H1 (cell line): ENCODE measurements at regions not wholly inside any gene's neighbourhood (a gene's known extent, or its start where the extent isn't known, plus 50 kb on each side); places are given as distances from the start of the nearest gene placed in this dataset.

ENCODE experiments used
- CTCF ChIA-PET: fragments of 300-600 bp; sonication (Branson Sonifier 250); formaldehyde crosslinking; loops from one replicate; lab custom pipeline; 2021; ENCODE audit not compliant: partially characterized antibody; lab: Charles Lee
- POLR2A ChIA-PET: fragments of 300-600 bp; sonication (Branson Sonifier 250); formaldehyde crosslinking; loops from one replicate; lab custom pipeline; 2021; ENCODE audit warnings: inconsistent platforms; ENCODE audit not compliant: partially characterized antibody; lab: Charles Lee
- DNase-seq, 2 experiments: peaks; one replicate each; pipeline versions ENCODE4 v3.0.0 to v3.0.0-alpha.2; 2010 to 2022; ENCODE audit warnings: low spot score in 2 of 2, low read depth in 1 of 2, mixed read lengths in 1 of 2
- FAIRE-seq: peaks from 2 replicates; lab custom pipeline; 2011; peaks lifted over from hg19 to GRCh38; lab: Jason Lieb, UNC
- H2AFZ ChIP-seq: 2 replicates; pipeline ENCODE4 v1.8.1; 2012; ENCODE audit warnings: low read length, inconsistent platforms
- H2AK5ac ChIP-seq: 2 replicates; pipeline ENCODE4 v1.6.1; 2013; ENCODE audit warnings: low read depth, low read length
- H2BK120ac ChIP-seq: replicated peaks from 2 replicates; pipeline ENCODE3; 2013; ENCODE audit warnings: low read depth, low read length, inconsistent platforms
- H2BK12ac ChIP-seq: 2 replicates; pipeline ENCODE4 v1.6.1; 2013; ENCODE audit warnings: low read depth, low read length
- H2BK15ac ChIP-seq: 2 replicates; pipeline ENCODE4 v1.6.1; 2013; ENCODE audit warnings: low read length
- H2BK20ac ChIP-seq: 2 replicates; pipeline ENCODE4 v1.6.1; 2013; ENCODE audit warnings: low read length
- H2BK5ac ChIP-seq: 2 replicates; pipeline ENCODE4 v1.6.1; 2013; ENCODE audit warnings: low read depth, low read length
- H3K14ac ChIP-seq: 2 replicates; pipeline ENCODE4 v1.6.1; 2013; ENCODE audit warnings: inconsistent platforms; ENCODE audit not compliant: insufficient read length
- H3K18ac ChIP-seq: 2 replicates; pipeline ENCODE4 v1.6.1; 2013; ENCODE audit warnings: low read length; ENCODE audit errors: extremely low read depth
- H3K23ac ChIP-seq: 2 replicates; pipeline ENCODE4 v1.6.1; 2013; ENCODE audit warnings: inconsistent platforms; ENCODE audit not compliant: insufficient read length
- H3K23me2 ChIP-seq: 2 replicates; pipeline ENCODE4 v1.6.1; 2013; ENCODE audit warnings: low read depth, low read length
- H3K27ac ChIP-seq: 2 replicates; pipeline ENCODE4 v1.6.1; 2011; ENCODE audit warnings: low read depth, low read length, inconsistent platforms
- H3K27me3 ChIP-seq, 4 experiments: replicated peaks in 1 of 4; 1 replicate in 1 of 4; 2 replicates in 3 of 4; pipeline versions ENCODE4 v1.6.1 to v1.8.1; 2011 to 2013; ENCODE audit warnings: low read length in 3 of 4, mild to moderate bottlenecking in 3 of 4, inconsistent platforms in 2 of 4, mixed read lengths in 2 of 4, moderate library complexity in 1 of 4; ENCODE audit not compliant: control insufficient read depth in 3 of 4, insufficient read depth in 3 of 4; ENCODE audit errors: extremely low read depth in 1 of 4
- H3K36me3 ChIP-seq, 4 experiments: 2 replicates each; pipeline versions ENCODE4 v1.6.1 to v1.8.1; 2011 to 2013; ENCODE audit warnings: mild to moderate bottlenecking in 4 of 4, low read length in 3 of 4, moderate library complexity in 2 of 4, control low read depth in 1 of 4, inconsistent platforms in 1 of 4; ENCODE audit not compliant: insufficient read depth in 4 of 4, control insufficient read depth in 2 of 4
- H3K4ac ChIP-seq: replicated peaks from 2 replicates; pipeline ENCODE3; 2013; ENCODE audit warnings: low read length, low read depth, mixed read lengths, inconsistent platforms; ENCODE audit not compliant: insufficient read length
- H3K4me1 ChIP-seq, 4 experiments: replicated peaks in 1 of 4; 1 replicate in 1 of 4; 2 replicates in 3 of 4; pipeline versions ENCODE4 v1.6.1 to v1.8.1; 2011 to 2013; ENCODE audit warnings: low read length in 3 of 4, inconsistent platforms in 2 of 4, mixed read lengths in 1 of 4; ENCODE audit not compliant: insufficient read depth in 4 of 4, control insufficient read depth in 3 of 4
- H3K4me2 ChIP-seq, 2 experiments: 2 replicates each; pipeline versions ENCODE4 v1.6.1 to v1.8.1; 2011 to 2013; ENCODE audit warnings: low read depth in 2 of 2, low read length in 2 of 2, control low read depth in 1 of 2, inconsistent platforms in 1 of 2, mild to moderate bottlenecking in 1 of 2; ENCODE audit not compliant: insufficient read depth in 1 of 2
- H3K4me3 ChIP-seq, 4 experiments: fragments of 200-600, 300-600 bp in 1 of 4; sonication (generic), shearing (Covaris generic), sonication (Bioruptor Twin) in 1 of 4; 2 replicates each; pipeline versions ENCODE4 v1.5.1 to v1.8.1; 2011 to 2016; ENCODE audit warnings: low read length in 4 of 4, low read depth in 3 of 4, control low read depth in 2 of 4, inconsistent platforms in 2 of 4, mild to moderate bottlenecking in 2 of 4, mixed read lengths in 1 of 4, moderate library complexity in 1 of 4; ENCODE audit not compliant: insufficient read depth in 2 of 4; ENCODE audit errors: extremely low read depth in 1 of 4
- H3K56ac ChIP-seq: replicated peaks from 2 replicates; pipeline ENCODE3; 2013; ENCODE audit warnings: low read depth, mild to moderate bottlenecking, mixed read lengths, low read length, inconsistent platforms; ENCODE audit not compliant: insufficient read length
- H3K79me1 ChIP-seq: 2 replicates; pipeline ENCODE4 v1.6.1; 2013; ENCODE audit warnings: low read depth, low read length, control low read depth
- H3K79me2 ChIP-seq, 2 experiments: 2 replicates each; pipeline versions ENCODE4 v1.6.1 to v1.8.1; 2012 to 2013; ENCODE audit warnings: low read length in 2 of 2, mild to moderate bottlenecking in 2 of 2, inconsistent platforms in 1 of 2; ENCODE audit not compliant: insufficient read depth in 2 of 2, control insufficient read depth in 1 of 2
- H3K9ac ChIP-seq, 4 experiments: replicated peaks in 1 of 4; 1 replicate in 1 of 4; 2 replicates in 3 of 4; pipeline versions ENCODE4 v1.6.1 to v1.8.1; 2011 to 2013; ENCODE audit warnings: low read depth in 3 of 4, low read length in 3 of 4, control low read depth in 2 of 4, mild to moderate bottlenecking in 2 of 4, moderate library complexity in 2 of 4, inconsistent platforms in 1 of 4; ENCODE audit errors: extremely low read depth in 1 of 4
- H3K9me3 ChIP-seq, 2 experiments: 2 replicates each; pipeline versions ENCODE4 v1.6.1 to v1.8.1; 2012 to 2013; ENCODE audit warnings: mild to moderate bottlenecking in 2 of 2, moderate library complexity in 2 of 2, control low read depth in 1 of 2, inconsistent platforms in 1 of 2, low read depth in 1 of 2, low read length in 1 of 2, mixed read lengths in 1 of 2; ENCODE audit not compliant: insufficient read depth in 2 of 2
- H4K20me1 ChIP-seq, 2 experiments: replicated peaks in 1 of 2; 2 replicates each; pipeline versions ENCODE3 to v1.8.1; 2011 to 2013; ENCODE audit warnings: inconsistent platforms in 2 of 2, low read length in 2 of 2, mild to moderate bottlenecking in 1 of 2; ENCODE audit not compliant: insufficient read depth in 2 of 2, control insufficient read depth in 1 of 2
- H4K5ac ChIP-seq: 2 replicates; pipeline ENCODE4 v1.6.1; 2013; ENCODE audit warnings: low read length, low read depth, mixed read lengths, inconsistent platforms; ENCODE audit not compliant: insufficient read length
- H4K8ac ChIP-seq: 2 replicates; pipeline ENCODE4 v1.8.0; 2013; ENCODE audit warnings: mild to moderate bottlenecking, moderate library complexity, low read length, inconsistent platforms; ENCODE audit not compliant: insufficient read depth; ENCODE audit errors: extremely low read depth
- H4K91ac ChIP-seq: replicated peaks from 2 replicates; pipeline ENCODE3; 2013; ENCODE audit warnings: low read length, mixed read lengths, inconsistent platforms; ENCODE audit not compliant: insufficient read length
- POU5F1 ChIP-seq: IDR thresholded peaks from 2 replicates; pipeline ENCODE4 v1.6.1; 2011; ENCODE audit warnings: low read depth, mild to moderate bottlenecking, low read length, moderate library complexity
- SP1 ChIP-seq: IDR thresholded peaks from 2 replicates; pipeline ENCODE4 v1.6.1; 2011; ENCODE audit warnings: low read depth, low read length
- TF ChIP-seq, protein P1 (sequence below): fragments of 300-600 bp; sonication (generic); IDR thresholded peaks from 2 replicates; pipeline ENCODE4 v1.7.1; 2012; ENCODE audit warnings: low read length, moderate library complexity, mild to moderate bottlenecking, inconsistent platforms; ENCODE audit not compliant: insufficient replicate concordance

DNA sequence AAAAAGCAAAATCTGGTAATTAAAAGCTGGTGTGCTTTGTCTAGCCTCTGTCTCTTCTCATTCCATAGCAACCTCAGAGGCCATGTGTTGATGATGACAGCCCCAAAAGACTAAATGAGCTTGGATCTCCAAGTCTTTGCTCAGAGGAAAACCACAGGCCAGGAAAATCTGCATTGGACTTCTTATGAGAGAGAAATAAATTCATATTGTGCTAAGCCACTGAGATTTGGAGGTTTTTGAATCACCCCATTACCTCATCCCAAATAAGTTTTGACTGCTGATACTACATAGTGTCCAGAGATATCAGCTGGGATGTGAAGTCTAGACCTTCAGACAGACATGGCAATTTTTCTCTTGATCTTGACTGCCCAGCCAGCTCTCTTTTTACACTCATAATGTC lies 178.6 kb upstream of the DIPK2B start:
- no peaks in the 10 kb centered on the region for H4K20me1 ChIP-seq
- H3K79me2 ChIP-seq, result no peaks in the 10 kb centered on the region
- no peak overlapping the region for H3K18ac ChIP-seq
- H3K4me3 ChIP-seq, result no peak overlapping the region
- no peak overlapping the region for H3K9ac ChIP-seq
- H3K4ac ChIP-seq, result no peak overlapping the region
- H4K8ac ChIP-seq, result no peak overlapping the region
- no peaks in the 10 kb centered on the region for H3K9me3 ChIP-seq
- no peak overlapping the region for H2BK15ac ChIP-seq
- no peak overlapping the region for H3K27ac ChIP-seq
- ChIA-PET CTCF (no interaction called here), POLR2A (no interaction called here)
- no peak overlapping the region for H2AK5ac ChIP-seq
- no peak for FAIRE-seq
- no peak overlapping the region for H2BK5ac ChIP-seq
- no peaks in the 10 kb centered on the region for H3K36me3 ChIP-seq
- no peak overlapping the region for H2AFZ ChIP-seq
- no peaks in the 10 kb centered on the region for H3K23me2 ChIP-seq
- H3K4me1 ChIP-seq, result no peaks in the 10 kb centered on the region
- no peak overlapping the region for H3K4me2 ChIP-seq
- no peak overlapping the region for H3K14ac ChIP-seq
- no peaks in the 10 kb centered on the region for H3K79me1 ChIP-seq
- no peak overlapping the region for H4K91ac ChIP-seq
- DNase-seq, result no peak
- no peak overlapping the region for H2BK12ac ChIP-seq
- no peak overlapping the region for H2BK20ac ChIP-seq
- no peak overlapping the region for H3K23ac ChIP-seq
- no peaks in the 10 kb centered on the region for H3K27me3 ChIP-seq
- no peak overlapping the region for H4K5ac ChIP-seq
- no peak overlapping the region for H3K56ac ChIP-seq
- H2BK120ac ChIP-seq, result no peak overlapping the region
- no peak for TF ChIP-seq POU5F1
- TF ChIP-seq SP1, result no peak
- TF ChIP-seq, protein P1, sequence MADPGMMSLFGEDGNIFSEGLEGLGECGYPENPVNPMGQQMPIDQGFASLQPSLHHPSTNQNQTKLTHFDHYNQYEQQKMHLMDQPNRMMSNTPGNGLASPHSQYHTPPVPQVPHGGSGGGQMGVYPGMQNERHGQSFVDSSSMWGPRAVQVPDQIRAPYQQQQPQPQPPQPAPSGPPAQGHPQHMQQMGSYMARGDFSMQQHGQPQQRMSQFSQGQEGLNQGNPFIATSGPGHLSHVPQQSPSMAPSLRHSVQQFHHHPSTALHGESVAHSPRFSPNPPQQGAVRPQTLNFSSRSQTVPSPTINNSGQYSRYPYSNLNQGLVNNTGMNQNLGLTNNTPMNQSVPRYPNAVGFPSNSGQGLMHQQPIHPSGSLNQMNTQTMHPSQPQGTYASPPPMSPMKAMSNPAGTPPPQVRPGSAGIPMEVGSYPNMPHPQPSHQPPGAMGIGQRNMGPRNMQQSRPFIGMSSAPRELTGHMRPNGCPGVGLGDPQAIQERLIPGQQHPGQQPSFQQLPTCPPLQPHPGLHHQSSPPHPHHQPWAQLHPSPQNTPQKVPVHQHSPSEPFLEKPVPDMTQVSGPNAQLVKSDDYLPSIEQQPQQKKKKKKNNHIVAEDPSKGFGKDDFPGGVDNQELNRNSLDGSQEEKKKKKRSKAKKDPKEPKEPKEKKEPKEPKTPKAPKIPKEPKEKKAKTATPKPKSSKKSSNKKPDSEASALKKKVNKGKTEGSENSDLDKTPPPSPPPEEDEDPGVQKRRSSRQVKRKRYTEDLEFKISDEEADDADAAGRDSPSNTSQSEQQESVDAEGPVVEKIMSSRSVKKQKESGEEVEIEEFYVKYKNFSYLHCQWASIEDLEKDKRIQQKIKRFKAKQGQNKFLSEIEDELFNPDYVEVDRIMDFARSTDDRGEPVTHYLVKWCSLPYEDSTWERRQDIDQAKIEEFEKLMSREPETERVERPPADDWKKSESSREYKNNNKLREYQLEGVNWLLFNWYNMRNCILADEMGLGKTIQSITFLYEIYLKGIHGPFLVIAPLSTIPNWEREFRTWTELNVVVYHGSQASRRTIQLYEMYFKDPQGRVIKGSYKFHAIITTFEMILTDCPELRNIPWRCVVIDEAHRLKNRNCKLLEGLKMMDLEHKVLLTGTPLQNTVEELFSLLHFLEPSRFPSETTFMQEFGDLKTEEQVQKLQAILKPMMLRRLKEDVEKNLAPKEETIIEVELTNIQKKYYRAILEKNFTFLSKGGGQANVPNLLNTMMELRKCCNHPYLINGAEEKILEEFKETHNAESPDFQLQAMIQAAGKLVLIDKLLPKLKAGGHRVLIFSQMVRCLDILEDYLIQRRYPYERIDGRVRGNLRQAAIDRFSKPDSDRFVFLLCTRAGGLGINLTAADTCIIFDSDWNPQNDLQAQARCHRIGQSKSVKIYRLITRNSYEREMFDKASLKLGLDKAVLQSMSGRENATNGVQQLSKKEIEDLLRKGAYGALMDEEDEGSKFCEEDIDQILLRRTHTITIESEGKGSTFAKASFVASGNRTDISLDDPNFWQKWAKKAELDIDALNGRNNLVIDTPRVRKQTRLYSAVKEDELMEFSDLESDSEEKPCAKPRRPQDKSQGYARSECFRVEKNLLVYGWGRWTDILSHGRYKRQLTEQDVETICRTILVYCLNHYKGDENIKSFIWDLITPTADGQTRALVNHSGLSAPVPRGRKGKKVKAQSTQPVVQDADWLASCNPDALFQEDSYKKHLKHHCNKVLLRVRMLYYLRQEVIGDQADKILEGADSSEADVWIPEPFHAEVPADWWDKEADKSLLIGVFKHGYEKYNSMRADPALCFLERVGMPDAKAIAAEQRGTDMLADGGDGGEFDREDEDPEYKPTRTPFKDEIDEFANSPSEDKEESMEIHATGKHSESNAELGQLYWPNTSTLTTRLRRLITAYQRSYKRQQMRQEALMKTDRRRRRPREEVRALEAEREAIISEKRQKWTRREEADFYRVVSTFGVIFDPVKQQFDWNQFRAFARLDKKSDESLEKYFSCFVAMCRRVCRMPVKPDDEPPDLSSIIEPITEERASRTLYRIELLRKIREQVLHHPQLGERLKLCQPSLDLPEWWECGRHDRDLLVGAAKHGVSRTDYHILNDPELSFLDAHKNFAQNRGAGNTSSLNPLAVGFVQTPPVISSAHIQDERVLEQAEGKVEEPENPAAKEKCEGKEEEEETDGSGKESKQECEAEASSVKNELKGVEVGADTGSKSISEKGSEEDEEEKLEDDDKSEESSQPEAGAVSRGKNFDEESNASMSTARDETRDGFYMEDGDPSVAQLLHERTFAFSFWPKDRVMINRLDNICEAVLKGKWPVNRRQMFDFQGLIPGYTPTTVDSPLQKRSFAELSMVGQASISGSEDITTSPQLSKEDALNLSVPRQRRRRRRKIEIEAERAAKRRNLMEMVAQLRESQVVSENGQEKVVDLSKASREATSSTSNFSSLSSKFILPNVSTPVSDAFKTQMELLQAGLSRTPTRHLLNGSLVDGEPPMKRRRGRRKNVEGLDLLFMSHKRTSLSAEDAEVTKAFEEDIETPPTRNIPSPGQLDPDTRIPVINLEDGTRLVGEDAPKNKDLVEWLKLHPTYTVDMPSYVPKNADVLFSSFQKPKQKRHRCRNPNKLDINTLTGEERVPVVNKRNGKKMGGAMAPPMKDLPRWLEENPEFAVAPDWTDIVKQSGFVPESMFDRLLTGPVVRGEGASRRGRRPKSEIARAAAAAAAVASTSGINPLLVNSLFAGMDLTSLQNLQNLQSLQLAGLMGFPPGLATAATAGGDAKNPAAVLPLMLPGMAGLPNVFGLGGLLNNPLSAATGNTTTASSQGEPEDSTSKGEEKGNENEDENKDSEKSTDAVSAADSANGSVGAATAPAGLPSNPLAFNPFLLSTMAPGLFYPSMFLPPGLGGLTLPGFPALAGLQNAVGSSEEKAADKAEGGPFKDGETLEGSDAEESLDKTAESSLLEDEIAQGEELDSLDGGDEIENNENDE, result no peak
